ENCODE measurements at regions not wholly inside any gene's neighbourhood (a gene's known extent, or its start where the extent isn't known, plus 50 kb on each side); places are given as distances from the start of the nearest gene placed in this dataset.

DNA sequence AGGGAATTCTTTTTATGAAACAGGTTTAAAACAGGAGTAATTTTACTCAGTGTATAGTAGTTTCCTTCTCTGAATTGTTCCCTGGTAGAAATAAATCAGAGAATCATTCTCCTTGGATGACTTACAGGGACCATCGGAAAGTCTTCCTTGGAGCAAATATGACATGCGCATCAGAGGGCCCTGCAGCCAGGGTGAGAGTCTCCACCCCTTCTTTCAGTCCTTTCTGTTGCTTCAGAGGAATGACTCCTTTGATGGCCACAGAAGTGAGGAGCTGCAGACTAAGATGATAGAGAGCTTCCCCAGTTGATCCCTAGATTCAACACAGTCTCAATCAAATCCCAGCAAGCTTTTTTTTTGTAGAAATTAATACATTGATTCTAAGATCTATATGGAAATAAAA lies 294.8 kb upstream of the UMPS start:
- Histone ChIP-seq H3K36me3 (ENCODE audit: control insufficient read depth in 4 of 4, insufficient read depth in 3 of 4, low read depth in 1 of 4, low read length in 3 of 4) (peaks cover 0 to 4% (median 0%) of the 10 kb centered on the region in 4 donors), H3K4me1 (ENCODE audit: control insufficient read depth in 4 of 4, insufficient read depth in 4 of 4, low read length in 3 of 4) (peaks cover 0 to 1% (median 0%) of the 10 kb centered on the region in 4 donors), H3K4me3 (ENCODE audit: low read depth in 1 of 3, low read length in 3 of 3) (no peak overlapping the region), H3K9ac (ENCODE audit: low read depth in 1 of 2, low read length in 2 of 2) (no peak overlapping the region), H3K27ac (ENCODE audit: low read depth in 1 of 2, low read length in 2 of 2) (no peak overlapping the region), H3K27me3 (ENCODE audit: control insufficient read depth in 4 of 4, insufficient read depth in 4 of 4, low read length in 3 of 4) (no peaks in the 10 kb centered on the region), H3K9me3 (ENCODE audit: control insufficient read depth in 4 of 4, low read length in 3 of 4) (no peaks in the 10 kb centered on the region)
- WGBS, result 96% methylated on average over 2 of the region's 2 CpGs
- TF ChIP-seq JUND (IDR thresholded peaks at IDR 0.05) (no peak), EGR1 (IDR thresholded peaks at IDR 0.05; ENCODE audit: low read depth in 2 of 2) (no peak), RAD21 (IDR thresholded peaks at IDR 0.05) (no peak), HNF4A (conservative IDR thresholded peaks at IDR 0.05) (no peak)
- TF ChIP-seq, protein P1, sequence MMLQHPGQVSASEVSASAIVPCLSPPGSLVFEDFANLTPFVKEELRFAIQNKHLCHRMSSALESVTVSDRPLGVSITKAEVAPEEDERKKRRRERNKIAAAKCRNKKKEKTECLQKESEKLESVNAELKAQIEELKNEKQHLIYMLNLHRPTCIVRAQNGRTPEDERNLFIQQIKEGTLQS (IDR thresholded peaks at IDR 0.05), result no peak
- no peak for DNase-seq (ENCODE audit: low spot score)

DNA sequence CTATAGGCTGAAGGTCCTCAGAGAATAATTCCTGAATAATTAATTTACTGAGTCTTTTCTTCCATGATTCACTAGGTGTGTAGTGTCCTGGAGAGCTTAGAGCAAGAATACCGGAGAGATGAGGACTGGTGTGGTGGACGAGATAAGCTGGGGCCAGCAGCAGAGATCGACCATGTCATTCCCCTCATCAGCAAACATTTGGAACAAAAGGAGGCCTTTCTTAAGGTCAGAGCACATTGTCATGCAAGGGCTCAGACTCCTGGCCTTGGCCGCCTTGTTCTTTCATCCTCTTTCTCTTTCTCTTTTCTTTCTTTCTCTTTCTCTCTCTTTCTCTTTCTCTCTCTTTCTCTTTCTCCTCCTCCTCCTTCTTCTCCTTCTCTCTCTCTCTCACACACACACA lies 291.4 kb upstream of the UMPS start:
- WGBS, result 79% methylated on average over 4 of the region's 4 CpGs
- DNase-seq (ENCODE audit: low spot score), result no peak
- H3K4me3 ChIP-seq (ENCODE audit: low read depth in 1 of 3, low read length in 3 of 3), result no peak overlapping the region
- H3K27ac ChIP-seq (ENCODE audit: low read depth in 1 of 2, low read length in 2 of 2), result no peak overlapping the region
- H3K4me1 ChIP-seq (ENCODE audit: control insufficient read depth in 4 of 4, insufficient read depth in 4 of 4, low read length in 3 of 4), result no peaks in the 10 kb centered on the region
- no peaks in the 10 kb centered on the region for H3K9me3 ChIP-seq (ENCODE audit: control insufficient read depth in 4 of 4, low read length in 3 of 4)
- no peak overlapping the region for H3K9ac ChIP-seq (ENCODE audit: low read depth in 1 of 2, low read length in 2 of 2)
- no peaks in the 10 kb centered on the region for H3K27me3 ChIP-seq (ENCODE audit: control insufficient read depth in 4 of 4, insufficient read depth in 4 of 4, low read length in 3 of 4)
- TF ChIP-seq, protein P1 (IDR thresholded peaks at IDR 0.05), result no peak
- TF ChIP-seq RXRA (IDR thresholded peaks at IDR 0.05) (no peak), NR2F2 (IDR thresholded peaks at IDR 0.05) (no peak), HNF4G (IDR thresholded peaks at IDR 0.05) (no peak), JUND (IDR thresholded peaks at IDR 0.05) (no peak), FOXA2 (IDR thresholded peaks at IDR 0.05) (no peak), SP1 (IDR thresholded peaks at IDR 0.05) (no peak), HNF4A (conservative IDR thresholded peaks at IDR 0.05) (no peak), GABPA (IDR thresholded peaks at IDR 0.05 in 1 of 2, conservative IDR thresholded peaks at IDR 0.05 in 1 of 2) (no peak), RAD21 (IDR thresholded peaks at IDR 0.05) (no peak), FOXA1 (IDR thresholded peaks at IDR 0.05) (no peak), TAF1 (conservative IDR thresholded peaks at IDR 0.05) (no peak)
- TF ChIP-seq, protein P2, sequence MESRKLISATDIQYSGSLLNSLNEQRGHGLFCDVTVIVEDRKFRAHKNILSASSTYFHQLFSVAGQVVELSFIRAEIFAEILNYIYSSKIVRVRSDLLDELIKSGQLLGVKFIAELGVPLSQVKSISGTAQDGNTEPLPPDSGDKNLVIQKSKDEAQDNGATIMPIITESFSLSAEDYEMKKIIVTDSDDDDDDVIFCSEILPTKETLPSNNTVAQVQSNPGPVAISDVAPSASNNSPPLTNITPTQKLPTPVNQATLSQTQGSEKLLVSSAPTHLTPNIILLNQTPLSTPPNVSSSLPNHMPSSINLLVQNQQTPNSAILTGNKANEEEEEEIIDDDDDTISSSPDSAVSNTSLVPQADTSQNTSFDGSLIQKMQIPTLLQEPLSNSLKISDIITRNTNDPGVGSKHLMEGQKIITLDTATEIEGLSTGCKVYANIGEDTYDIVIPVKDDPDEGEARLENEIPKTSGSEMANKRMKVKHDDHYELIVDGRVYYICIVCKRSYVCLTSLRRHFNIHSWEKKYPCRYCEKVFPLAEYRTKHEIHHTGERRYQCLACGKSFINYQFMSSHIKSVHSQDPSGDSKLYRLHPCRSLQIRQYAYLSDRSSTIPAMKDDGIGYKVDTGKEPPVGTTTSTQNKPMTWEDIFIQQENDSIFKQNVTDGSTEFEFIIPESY (IDR thresholded peaks at IDR 0.05), result no peak
- TF ChIP-seq, protein P3, sequence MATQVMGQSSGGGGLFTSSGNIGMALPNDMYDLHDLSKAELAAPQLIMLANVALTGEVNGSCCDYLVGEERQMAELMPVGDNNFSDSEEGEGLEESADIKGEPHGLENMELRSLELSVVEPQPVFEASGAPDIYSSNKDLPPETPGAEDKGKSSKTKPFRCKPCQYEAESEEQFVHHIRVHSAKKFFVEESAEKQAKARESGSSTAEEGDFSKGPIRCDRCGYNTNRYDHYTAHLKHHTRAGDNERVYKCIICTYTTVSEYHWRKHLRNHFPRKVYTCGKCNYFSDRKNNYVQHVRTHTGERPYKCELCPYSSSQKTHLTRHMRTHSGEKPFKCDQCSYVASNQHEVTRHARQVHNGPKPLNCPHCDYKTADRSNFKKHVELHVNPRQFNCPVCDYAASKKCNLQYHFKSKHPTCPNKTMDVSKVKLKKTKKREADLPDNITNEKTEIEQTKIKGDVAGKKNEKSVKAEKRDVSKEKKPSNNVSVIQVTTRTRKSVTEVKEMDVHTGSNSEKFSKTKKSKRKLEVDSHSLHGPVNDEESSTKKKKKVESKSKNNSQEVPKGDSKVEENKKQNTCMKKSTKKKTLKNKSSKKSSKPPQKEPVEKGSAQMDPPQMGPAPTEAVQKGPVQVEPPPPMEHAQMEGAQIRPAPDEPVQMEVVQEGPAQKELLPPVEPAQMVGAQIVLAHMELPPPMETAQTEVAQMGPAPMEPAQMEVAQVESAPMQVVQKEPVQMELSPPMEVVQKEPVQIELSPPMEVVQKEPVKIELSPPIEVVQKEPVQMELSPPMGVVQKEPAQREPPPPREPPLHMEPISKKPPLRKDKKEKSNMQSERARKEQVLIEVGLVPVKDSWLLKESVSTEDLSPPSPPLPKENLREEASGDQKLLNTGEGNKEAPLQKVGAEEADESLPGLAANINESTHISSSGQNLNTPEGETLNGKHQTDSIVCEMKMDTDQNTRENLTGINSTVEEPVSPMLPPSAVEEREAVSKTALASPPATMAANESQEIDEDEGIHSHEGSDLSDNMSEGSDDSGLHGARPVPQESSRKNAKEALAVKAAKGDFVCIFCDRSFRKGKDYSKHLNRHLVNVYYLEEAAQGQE (IDR thresholded peaks at IDR 0.05), result no peak
- H3K36me3 ChIP-seq (ENCODE audit: control insufficient read depth in 4 of 4, insufficient read depth in 3 of 4, low read depth in 1 of 4, low read length in 3 of 4), result peaks cover 0 to 4% (median 0%) of the 10 kb centered on the region in 4 donors

Measured in liver (tissue), 7 donors.